Vagina (tissue), 2 donors: ENCODE measurements at regions not wholly inside any gene's neighbourhood (a gene's known extent, or its start where the extent isn't known, plus 50 kb on each side); places are given as distances from the start of the nearest gene placed in this dataset.

Experiments
- DNase-seq, 2 donors: peaks; one replicate each; pipeline ENCODE4 v3.0.0-alpha.2; 2017; ENCODE audit errors: extremely low spot score in 2 of 2
- H3K27ac ChIP-seq: fragments of 200-600 bp; sonication (generic); one replicate; pipeline ENCODE4 v1.5.1; 2019
- H3K27me3 ChIP-seq: fragments of 200-600 bp; sonication (generic); one replicate; pipeline ENCODE4 v1.5.1; 2019
- H3K36me3 ChIP-seq, 2 donors: fragments of 200-600 bp; sonication (generic); one replicate each; pipeline ENCODE4 v1.5.1; 2017 to 2019
- H3K4me1 ChIP-seq: fragments of 200-600 bp; sonication (generic); one replicate; pipeline ENCODE4 v1.5.1; 2019
- H3K4me3 ChIP-seq, 2 donors: fragments of 200-600 bp; sonication (generic); 1 replicate in 1 of 2; 2 replicates in 1 of 2; pipeline ENCODE4 v1.5.1; 2016 to 2019
- H3K9me3 ChIP-seq: fragments of 200-600 bp; sonication (generic); one replicate; pipeline ENCODE4 v1.5.1; 2019
- CTCF ChIP-seq, 3 experiments: fragments of 450-650 bp in 2 of 3; fragments of 200-600 bp in 1 of 3; sonication (generic) in 1 of 3; IDR thresholded peaks; one replicate each; pipeline ENCODE4 v1.5.1; 2017 to 2019; ENCODE audit warnings: antibody characterized with exemption in 3 of 3, mild to moderate bottlenecking in 2 of 3, moderate library complexity in 2 of 3
- POLR2A ChIP-seq, 2 donors: fragments of 450-650 bp; IDR thresholded peaks; one replicate each; pipeline ENCODE4 v1.6.1; 2017; ENCODE audit warnings: antibody characterized with exemption in 2 of 2, mild to moderate bottlenecking in 2 of 2, moderate library complexity in 2 of 2
- POLR2AphosphoS5 ChIP-seq, 2 donors: sonication (generic); formaldehyde crosslinking; IDR thresholded peaks; one replicate each; pipeline ENCODE4 v1.9.0; 2017; ENCODE audit warnings: antibody characterized with exemption in 2 of 2, mild to moderate bottlenecking in 2 of 2, low read depth in 1 of 2; ENCODE audit not compliant: insufficient read depth in 1 of 2
- intact Hi-C: fragments of 100-400 bp; cut with DNase I; formaldehyde crosslinking; loops from one replicate; pipeline ENCODE4 v1.15.1; 2023

DNA sequence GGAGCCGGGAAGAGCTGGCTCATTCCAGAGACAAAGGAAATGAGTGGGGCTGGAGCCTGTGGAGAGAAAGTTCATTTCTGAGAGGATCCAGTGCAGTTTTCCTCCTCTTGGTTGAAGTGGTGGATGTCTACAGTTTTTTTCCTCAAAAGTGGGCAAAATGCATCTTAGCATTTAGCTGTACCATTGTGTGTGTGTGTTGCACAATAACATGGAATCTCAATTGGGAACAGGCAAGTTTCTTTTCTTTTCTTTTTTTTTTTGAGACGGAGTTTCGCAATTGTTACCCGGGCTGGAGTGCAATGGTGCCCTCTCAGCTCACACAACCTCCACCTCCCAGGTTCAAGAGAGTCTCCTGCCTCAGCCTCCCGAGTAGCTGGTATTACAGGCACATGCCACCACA is 101.5 kb upstream of the UBE2E1 start:
- H3K27me3 ChIP-seq = no peaks in the 10 kb centered on the region
- no peaks in the 10 kb centered on the region for H3K36me3 ChIP-seq
- H3K4me3 ChIP-seq = no peak overlapping the region
- no peak for TF ChIP-seq POLR2A (IDR thresholded peaks at IDR 0.05)
- no peak for TF ChIP-seq POLR2AphosphoS5 (IDR thresholded peaks at IDR 0.05; ENCODE audit: insufficient read depth in 1 of 2, low read depth in 1 of 2)
- TF ChIP-seq CTCF (IDR thresholded peaks at IDR 0.05) = no peak
- no peaks in the 10 kb centered on the region for H3K9me3 ChIP-seq
- no peaks in the 10 kb centered on the region for H3K4me1 ChIP-seq
- DNase-seq = no peak
- H3K27ac ChIP-seq = no peak overlapping the region
- intact Hi-C loops = no loop called here

DNA sequence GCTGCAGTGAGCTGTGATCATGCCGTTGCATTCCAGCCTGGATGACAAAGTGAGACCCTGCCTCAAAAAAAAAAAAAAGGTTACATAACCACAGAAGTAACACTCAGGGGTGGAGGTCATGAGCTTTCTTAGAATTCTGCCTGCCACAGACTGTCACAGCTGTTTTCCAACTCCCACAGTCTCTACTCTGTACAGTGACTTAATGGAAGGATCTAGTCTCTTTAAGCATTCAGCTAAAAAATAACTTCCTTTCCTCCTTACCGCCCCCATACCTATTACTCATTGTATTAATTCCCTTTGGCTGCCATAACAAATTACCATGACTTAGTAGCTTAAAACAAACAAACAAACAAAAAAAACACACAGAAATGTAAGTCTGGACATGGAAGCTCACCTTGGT is 99.6 kb upstream of the UBE2E1 start:
- Histone ChIP-seq H3K9me3 (no peaks in the 10 kb centered on the region), H3K27ac (no peak overlapping the region), H3K4me1 (no peaks in the 10 kb centered on the region), H3K27me3 (no peaks in the 10 kb centered on the region), H3K36me3 (no peaks in the 10 kb centered on the region), H3K4me3 (no peak overlapping the region)
- intact Hi-C loops = no loop called here
- no peak for DNase-seq
- no peak for TF ChIP-seq POLR2AphosphoS5 (IDR thresholded peaks at IDR 0.05; ENCODE audit: insufficient read depth in 1 of 2, low read depth in 1 of 2)

- peaks cover 7% of the 10 kb centered on the region for H3K4me1 ChIP-seq
- no peaks in the 10 kb centered on the region for H3K36me3 ChIP-seq
- TF ChIP-seq CTCF (IDR thresholded peaks at IDR 0.05) (no peak), POLR2AphosphoS5 (IDR thresholded peaks at IDR 0.05; ENCODE audit: insufficient read depth in 1 of 2, low read depth in 1 of 2) (no peak), POLR2A (IDR thresholded peaks at IDR 0.05) (no peak)
- H3K4me3 ChIP-seq = no peak overlapping the region
- H3K27me3 ChIP-seq = no peaks in the 10 kb centered on the region
- DNase-seq = no peak
- H3K27ac ChIP-seq = no peak overlapping the region
- intact Hi-C loops = no loop called here
- no peaks in the 10 kb centered on the region for H3K9me3 ChIP-seq
These were observed 95.8 kb upstream of the UBE2E1 start for GRCh38 chr3:23709987-23710386.

- Histone ChIP-seq H3K9me3 (no peaks in the 10 kb centered on the region), H3K4me3 (no peak overlapping the region), H3K27ac (no peak overlapping the region), H3K4me1 (peaks cover 7% of the 10 kb centered on the region), H3K27me3 (no peaks in the 10 kb centered on the region), H3K36me3 (no peaks in the 10 kb centered on the region)
- no peak for DNase-seq
- TF ChIP-seq CTCF (IDR thresholded peaks at IDR 0.05) (no peak), POLR2AphosphoS5 (IDR thresholded peaks at IDR 0.05; ENCODE audit: insufficient read depth in 1 of 2, low read depth in 1 of 2) (no peak), POLR2A (IDR thresholded peaks at IDR 0.05) (no peak)
- intact Hi-C loops = no loop called here
These were observed 95.2 kb upstream of the UBE2E1 start for GRCh38 chr3:23710555-23710954.

- no peak for TF ChIP-seq POLR2AphosphoS5 (IDR thresholded peaks at IDR 0.05; ENCODE audit: insufficient read depth in 1 of 2, low read depth in 1 of 2)
- TF ChIP-seq CTCF (IDR thresholded peaks at IDR 0.05) = no peak
- no peak for TF ChIP-seq POLR2A (IDR thresholded peaks at IDR 0.05)
- H3K27ac ChIP-seq = no peak overlapping the region
- intact Hi-C loops = no loop called here
These were observed 93.8 kb upstream of the UBE2E1 start for GRCh38 chr3:23711916-23712494.

More at GRCh38 chr3:23711916-23712494, 93.8 kb upstream of the UBE2E1 start:
- Histone ChIP-seq H3K4me1 (peaks cover 7% of the 10 kb centered on the region), H3K27me3 (no peaks in the 10 kb centered on the region), H3K4me3 (no peak overlapping the region), H3K36me3 (no peaks in the 10 kb centered on the region), H3K9me3 (no peaks in the 10 kb centered on the region)
- DNase-seq = no peak
